ENCODE measurements at regions not wholly inside any gene's neighbourhood (a gene's known extent, or its start where the extent isn't known, plus 50 kb on each side); places are given as distances from the start of the nearest gene placed in this dataset.

- Histone ChIP-seq H3K9me3 (replicated peaks in 1 of 3) (no peaks in the 10 kb centered on the region), H3K36me3 (replicated peaks in 1 of 2) (no peaks in the 10 kb centered on the region), H3K27me3 (no peaks in the 10 kb centered on the region), H3K27ac (no peak overlapping the region), H3K4me1 (replicated peaks in 1 of 2) (no peaks in the 10 kb centered on the region), H3K4me3 (no peak overlapping the region)
- DNase-seq, result no peak
- intact Hi-C loops (cut with DNase I), result no loop called here
- TF ChIP-seq POLR2A (IDR thresholded peaks at IDR 0.05) (no peak), CTCF (IDR thresholded peaks at IDR 0.05) (no peak)
- 73 to 81% (median 77%) methylated on average over 15 of the region's 15 CpGs for WGBS, 4 donors
Observed at GRCh38 chr11:116052603-116053547, 548.7 kb upstream of the CADM1 start.

GRCh38 chr11:116051494-116051893, 547.3 kb upstream of the CADM1 start:
- Histone ChIP-seq H3K27me3 (no peaks in the 10 kb centered on the region), H3K4me3 (no peak overlapping the region), H3K4me1 (replicated peaks in 1 of 2) (no peaks in the 10 kb centered on the region), H3K9me3 (replicated peaks in 1 of 3) (no peaks in the 10 kb centered on the region), H3K36me3 (replicated peaks in 1 of 2) (no peaks in the 10 kb centered on the region), H3K27ac (no peak overlapping the region)
- intact Hi-C loops (cut with DNase I), result no loop called here
- DNase-seq, result no peak
- TF ChIP-seq POLR2A (IDR thresholded peaks at IDR 0.05) (no peak), CTCF (IDR thresholded peaks at IDR 0.05) (no peak)
- WGBS, 4 donors, result 87 to 92% (median 89%) methylated on average over 7 of the region's 7 CpGs

GRCh38 chr11:116049383-116049782, 545.2 kb upstream of the CADM1 start:
- no peaks in the 10 kb centered on the region for H3K9me3 ChIP-seq (replicated peaks in 1 of 3)
- no peaks in the 10 kb centered on the region for H3K36me3 ChIP-seq (replicated peaks in 1 of 2)
- DNase-seq, result no peak
- H3K27ac ChIP-seq, result no peak overlapping the region
- H3K4me3 ChIP-seq, result no peak overlapping the region
- intact Hi-C loops (cut with DNase I), result no loop called here
- WGBS, 4 donors, result 30 to 50% (median 42%) methylated on average over 1 of the region's 1 CpG
- H3K4me1 ChIP-seq (replicated peaks in 1 of 2), result no peaks in the 10 kb centered on the region
- TF ChIP-seq POLR2A (IDR thresholded peaks at IDR 0.05), result no peak
- TF ChIP-seq CTCF (IDR thresholded peaks at IDR 0.05), result no peak
- H3K27me3 ChIP-seq, result no peaks in the 10 kb centered on the region

GRCh38 chr11:116046127-116046526, 541.9 kb upstream of the CADM1 start:
- WGBS, 4 donors, result 77 to 92% (median 91%) methylated on average over 6 of the region's 6 CpGs
- TF ChIP-seq POLR2A (IDR thresholded peaks at IDR 0.05) (no peak), CTCF (IDR thresholded peaks at IDR 0.05) (no peak)
- intact Hi-C loops (cut with DNase I), result no loop called here
- Histone ChIP-seq H3K27ac (no peak overlapping the region), H3K9me3 (replicated peaks in 1 of 3) (no peaks in the 10 kb centered on the region), H3K36me3 (replicated peaks in 1 of 2) (no peaks in the 10 kb centered on the region), H3K27me3 (no peaks in the 10 kb centered on the region), H3K4me1 (replicated peaks in 1 of 2) (no peaks in the 10 kb centered on the region), H3K4me3 (no peak overlapping the region)
- no peak for DNase-seq
